ENCODE measurements at regions not wholly inside any gene's neighbourhood (a gene's known extent, or its start where the extent isn't known, plus 50 kb on each side); places are given as distances from the start of the nearest gene placed in this dataset.

- TF ChIP-seq, protein P1, sequence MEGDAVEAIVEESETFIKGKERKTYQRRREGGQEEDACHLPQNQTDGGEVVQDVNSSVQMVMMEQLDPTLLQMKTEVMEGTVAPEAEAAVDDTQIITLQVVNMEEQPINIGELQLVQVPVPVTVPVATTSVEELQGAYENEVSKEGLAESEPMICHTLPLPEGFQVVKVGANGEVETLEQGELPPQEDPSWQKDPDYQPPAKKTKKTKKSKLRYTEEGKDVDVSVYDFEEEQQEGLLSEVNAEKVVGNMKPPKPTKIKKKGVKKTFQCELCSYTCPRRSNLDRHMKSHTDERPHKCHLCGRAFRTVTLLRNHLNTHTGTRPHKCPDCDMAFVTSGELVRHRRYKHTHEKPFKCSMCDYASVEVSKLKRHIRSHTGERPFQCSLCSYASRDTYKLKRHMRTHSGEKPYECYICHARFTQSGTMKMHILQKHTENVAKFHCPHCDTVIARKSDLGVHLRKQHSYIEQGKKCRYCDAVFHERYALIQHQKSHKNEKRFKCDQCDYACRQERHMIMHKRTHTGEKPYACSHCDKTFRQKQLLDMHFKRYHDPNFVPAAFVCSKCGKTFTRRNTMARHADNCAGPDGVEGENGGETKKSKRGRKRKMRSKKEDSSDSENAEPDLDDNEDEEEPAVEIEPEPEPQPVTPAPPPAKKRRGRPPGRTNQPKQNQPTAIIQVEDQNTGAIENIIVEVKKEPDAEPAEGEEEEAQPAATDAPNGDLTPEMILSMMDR (IDR thresholded peaks at IDR 0.05), result no peak
- TF ChIP-seq POLR2A (IDR thresholded peaks at IDR 0.05), result no peak
These were observed 219.1 kb downstream of the RBM19 start for GRCh38 chr12:113747017-113747416.
